Activated CD4-positive, alpha-beta memory T cell treated with anti-CD3 and anti-CD28 coated beads for 36 hours (primary cell): ENCODE measurements at regions not wholly inside any gene's neighbourhood (a gene's known extent, or its start where the extent isn't known, plus 50 kb on each side); places are given as distances from the start of the nearest gene placed in this dataset.
"Not testable (repeated sequence)": the region's sequence is repeated elsewhere in the genome, so short reads cannot be mapped to it uniquely, and the experiment has no call there.

Experiments
- CTCF ChIA-PET: fragments of 350-600 bp; sonication (Branson Sonifier 250); formaldehyde crosslinking; loops from one replicate; lab custom pipeline; 2021; ENCODE audit warnings: antibody characterized with exemption, inconsistent platforms; lab: Charles Lee
- POLR2A ChIA-PET: fragments of 350-600 bp; sonication (Branson Sonifier 250); formaldehyde crosslinking; loops from one replicate; lab custom pipeline; 2021; ENCODE audit warnings: antibody characterized with exemption; lab: Charles Lee
- DNase-seq: peaks from one replicate; pipeline ENCODE4 v3.0.0-alpha.2; 2020
- H3K27ac Mint-ChIP-seq: one replicate; pipeline ENCODE4 v1.8.0; 2021; ENCODE audit warnings: mixed read lengths
- H3K27me3 Mint-ChIP-seq: one replicate; pipeline ENCODE4 v1.8.0; 2021; ENCODE audit warnings: mixed read lengths
- H3K36me3 Mint-ChIP-seq: one replicate; pipeline ENCODE4 v1.8.0; 2021; ENCODE audit warnings: mixed read lengths
- H3K4me1 Mint-ChIP-seq: one replicate; pipeline ENCODE4 v1.8.0; 2021; ENCODE audit warnings: low read depth, mixed read lengths
- H3K4me3 Mint-ChIP-seq: one replicate; pipeline ENCODE4 v1.8.0; 2021; ENCODE audit warnings: mild to moderate bottlenecking, mixed read lengths
- H3K9me3 Mint-ChIP-seq: one replicate; pipeline ENCODE4 v1.8.0; 2021; ENCODE audit warnings: mixed read lengths
- intact Hi-C: fragments of 100-400 bp; cut with micrococcal nuclease; formaldehyde crosslinking; loops from one replicate; pipeline ENCODE4 v1.15.1; 2023

DNA sequence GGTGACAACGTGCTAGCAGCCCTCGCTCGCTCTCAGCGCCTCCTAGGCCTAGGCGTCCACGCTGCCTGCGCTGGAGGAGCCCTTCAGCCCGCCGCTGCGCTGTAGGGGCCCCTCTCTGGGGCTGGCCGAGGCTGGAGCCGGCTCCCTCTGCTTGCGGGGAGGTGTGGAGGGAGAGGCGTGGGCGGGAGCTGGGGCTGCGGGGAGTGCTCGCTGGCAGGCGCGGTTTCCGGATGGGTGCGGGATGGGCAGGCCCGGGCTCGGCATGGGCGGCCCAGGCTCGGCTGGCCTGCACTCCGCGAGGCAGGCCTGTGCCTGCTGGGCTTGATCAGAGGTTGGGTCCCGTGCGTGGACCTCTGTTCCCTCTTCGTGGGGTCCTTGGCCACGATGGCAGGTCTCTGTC, 472.6 kb downstream of the PRR16 start:
- intact Hi-C loops, result no loop called here
- Mint-ChIP-seq H3K27ac (no peak overlapping the region), H3K36me3 (no peaks in the 10 kb centered on the region), H3K9me3 (peaks cover 6% of the 10 kb centered on the region), H3K4me3 (no peak overlapping the region), H3K27me3 (no peaks in the 10 kb centered on the region), H3K4me1 (no peaks in the 10 kb centered on the region)
- ChIA-PET CTCF (no interaction called here), POLR2A (no interaction called here)
- DNase-seq, result no peak

- H3K4me3 Mint-ChIP-seq, result no peak overlapping the region
- no peak overlapping the region for H3K27ac Mint-ChIP-seq
- H3K4me1 Mint-ChIP-seq, result no peaks in the 10 kb centered on the region
- ChIA-PET POLR2A (no interaction called here), CTCF (no interaction called here)
- no peak for DNase-seq
- H3K36me3 Mint-ChIP-seq, result no peaks in the 10 kb centered on the region
- intact Hi-C loops, result no loop called here
- H3K9me3 Mint-ChIP-seq, result peaks cover 6% of the 10 kb centered on the region
- H3K27me3 Mint-ChIP-seq, result no peaks in the 10 kb centered on the region
Observed at GRCh38 chr5:120938604-120939003, 474.5 kb downstream of the PRR16 start.

DNA sequence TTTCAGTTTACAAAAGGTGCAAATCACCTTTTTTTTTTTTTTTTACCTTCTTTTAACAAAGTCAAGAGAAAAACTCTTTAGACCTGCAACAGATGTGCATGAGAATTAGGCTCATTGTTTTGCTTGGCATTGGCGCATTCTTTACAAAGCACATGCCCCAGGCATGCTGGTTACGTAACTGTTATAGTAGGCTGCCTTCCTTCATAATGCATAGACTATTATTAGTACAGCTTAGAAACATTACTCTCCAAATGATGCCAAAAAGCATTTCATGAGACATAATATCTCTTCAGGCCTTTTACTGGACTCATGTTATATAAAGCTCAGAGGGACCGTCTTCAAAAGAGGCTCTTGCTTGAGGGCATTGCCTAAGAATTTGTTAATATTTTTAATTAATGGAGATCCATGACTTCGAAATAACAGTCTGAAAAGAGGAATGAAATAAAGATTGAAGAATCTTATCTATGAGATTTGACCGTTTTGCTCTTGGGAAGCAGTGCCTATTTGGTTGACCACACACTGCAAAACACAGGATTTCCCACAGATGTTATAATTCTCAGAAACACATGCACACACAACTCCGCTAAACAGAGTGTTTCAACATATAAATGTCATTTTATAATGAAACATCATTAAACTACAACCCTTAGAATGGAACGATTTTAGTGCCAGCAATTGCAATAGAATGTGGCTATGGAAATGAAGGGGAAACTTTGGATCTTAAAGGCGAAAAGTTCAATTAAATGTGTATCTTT, 478.7 kb downstream of the PRR16 start:
- no peaks in the 10 kb centered on the region for H3K4me1 Mint-ChIP-seq
- H3K27me3 Mint-ChIP-seq, result no peaks in the 10 kb centered on the region
- ChIA-PET CTCF (no interaction called here), POLR2A (no interaction called here)
- H3K36me3 Mint-ChIP-seq, result no peaks in the 10 kb centered on the region
- H3K27ac Mint-ChIP-seq, result no peak overlapping the region
- H3K4me3 Mint-ChIP-seq, result no peak overlapping the region
- intact Hi-C loops, result no loop called here
- H3K9me3 Mint-ChIP-seq, result peaks cover 5% of the 10 kb centered on the region
- DNase-seq, result no peak

DNA sequence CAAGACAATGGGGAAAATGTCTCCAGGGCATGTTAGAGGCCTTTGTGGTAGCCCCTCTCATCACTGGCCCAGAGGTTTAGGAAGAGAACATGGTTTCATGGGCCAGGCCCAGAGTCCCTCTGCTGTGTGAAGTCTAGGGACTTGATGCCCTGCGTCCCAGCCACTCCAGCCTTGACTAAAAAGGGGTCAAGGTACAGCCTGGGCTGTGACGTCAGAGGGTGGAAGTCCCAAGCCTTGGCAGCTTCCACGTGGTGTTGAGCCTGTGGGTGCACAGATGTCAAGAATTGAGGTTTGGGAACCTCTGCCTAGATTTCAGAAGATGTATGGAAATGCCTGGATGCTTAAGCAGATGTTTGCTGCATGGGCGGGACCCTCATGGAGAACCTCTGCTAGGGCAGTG, 485.5 kb downstream of the PRR16 start:
- intact Hi-C loops, H3K4me1 Mint-ChIP-seq, CTCF ChIA-PET, POLR2A ChIA-PET, H3K27me3 Mint-ChIP-seq, DNase-seq, H3K4me3 Mint-ChIP-seq, H3K36me3 Mint-ChIP-seq, H3K27ac Mint-ChIP-seq: not testable (repeated sequence)
- peaks cover 29% of the 10 kb centered on the region for H3K9me3 Mint-ChIP-seq

DNA sequence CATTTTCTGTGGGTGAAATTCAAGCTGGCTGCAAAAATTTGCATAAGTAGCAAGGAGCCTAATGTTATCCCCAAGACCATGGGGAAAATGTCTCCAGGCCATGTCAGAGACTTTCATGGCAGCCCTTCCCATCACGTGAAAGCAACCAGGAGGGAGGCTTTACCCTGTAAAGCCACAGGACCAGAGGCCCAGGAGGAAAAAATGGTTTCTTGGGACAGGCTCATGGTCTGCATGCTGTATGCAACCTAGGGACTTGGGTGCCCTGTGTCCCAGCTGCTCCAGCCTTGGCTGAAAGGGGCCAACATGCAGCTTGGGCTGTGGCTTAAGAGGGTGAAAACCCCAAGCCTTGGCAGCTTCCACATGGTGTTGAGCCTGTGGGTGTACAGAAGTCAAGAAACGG, 489.3 kb downstream of the PRR16 start:
- H3K36me3 Mint-ChIP-seq, CTCF ChIA-PET, intact Hi-C loops, H3K4me1 Mint-ChIP-seq, H3K4me3 Mint-ChIP-seq, H3K27me3 Mint-ChIP-seq, POLR2A ChIA-PET, DNase-seq, H3K27ac Mint-ChIP-seq: not testable (repeated sequence)
- peaks cover 35% of the 10 kb centered on the region for H3K9me3 Mint-ChIP-seq

DNA sequence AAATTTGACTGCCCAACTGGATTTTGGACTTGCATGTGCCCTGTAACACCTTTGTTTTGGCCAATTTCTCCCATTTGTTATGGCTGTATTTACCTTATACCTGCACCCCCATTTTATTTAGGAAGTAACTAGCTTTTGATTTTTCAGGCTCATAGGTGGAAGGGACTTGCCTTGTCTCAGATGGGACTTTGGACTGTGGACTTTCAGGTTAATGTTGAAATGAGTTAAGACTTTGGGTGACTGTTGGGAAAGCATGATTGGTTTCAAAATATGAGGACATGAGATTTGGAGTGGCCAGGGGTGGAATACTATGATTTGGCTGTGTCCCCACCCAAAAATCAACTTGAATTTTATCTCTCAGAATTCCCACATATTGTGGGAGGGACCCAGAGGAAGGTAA, 490.2 kb downstream of the PRR16 start:
- H3K36me3 Mint-ChIP-seq, result no peaks in the 10 kb centered on the region
- no peaks in the 10 kb centered on the region for H3K4me1 Mint-ChIP-seq
- POLR2A ChIA-PET, result no interaction called here
- intact Hi-C loops, result no loop called here
- H3K9me3 Mint-ChIP-seq, result peaks cover 35% of the 10 kb centered on the region
- CTCF ChIA-PET, result no interaction called here
- no peaks in the 10 kb centered on the region for H3K27me3 Mint-ChIP-seq
- H3K4me3 Mint-ChIP-seq, result no peak overlapping the region
- no peak for DNase-seq
- no peak overlapping the region for H3K27ac Mint-ChIP-seq

- DNase-seq, result no peak
- Mint-ChIP-seq H3K36me3 (no peaks in the 10 kb centered on the region), H3K27ac (no peak overlapping the region), H3K27me3 (no peaks in the 10 kb centered on the region), H3K9me3 (peaks cover 35% of the 10 kb centered on the region), H3K4me3 (no peak overlapping the region), H3K4me1 (no peaks in the 10 kb centered on the region)
- ChIA-PET POLR2A (no interaction called here), CTCF (no interaction called here)
- intact Hi-C loops, result no loop called here
Observed at GRCh38 chr5:120955795-120956194, 491.7 kb downstream of the PRR16 start.

DNA sequence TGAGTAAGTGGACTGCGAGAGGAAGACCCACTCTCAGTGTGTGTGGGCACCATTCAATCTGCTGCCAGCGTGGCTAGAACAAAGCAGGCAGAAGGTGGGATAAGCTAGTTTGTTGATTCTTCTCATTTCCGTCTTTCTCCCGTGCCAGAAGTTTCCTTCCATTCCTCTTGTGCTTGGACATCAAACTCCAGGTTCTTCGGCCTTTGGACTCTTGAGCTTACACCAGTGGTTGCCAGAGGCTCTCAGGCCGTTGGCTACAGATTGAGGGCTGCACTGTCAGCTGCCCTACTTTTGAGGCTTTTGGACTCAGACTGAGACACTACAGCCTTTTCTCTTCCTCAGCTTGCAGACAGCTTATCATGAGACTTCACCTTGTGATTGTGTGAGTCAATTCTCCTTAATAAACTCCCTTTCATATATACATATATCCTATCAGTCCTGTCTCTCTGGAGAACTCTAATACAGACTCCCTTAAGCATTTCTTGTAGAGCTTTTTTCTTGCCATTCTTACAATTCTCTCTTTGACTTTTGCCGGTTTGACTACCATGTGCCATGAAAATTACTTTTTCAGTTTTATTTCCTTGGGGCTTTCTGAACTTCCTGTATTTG, 494.9 kb downstream of the PRR16 start:
- ChIA-PET POLR2A (no interaction called here), CTCF (no interaction called here)
- H3K4me1 Mint-ChIP-seq, result no peaks in the 10 kb centered on the region
- no peak for DNase-seq
- intact Hi-C loops, result no loop called here
- H3K9me3 Mint-ChIP-seq, result peaks cover 17% of the 10 kb centered on the region
- H3K4me3 Mint-ChIP-seq, result no peak overlapping the region
- H3K27me3 Mint-ChIP-seq, result no peaks in the 10 kb centered on the region
- no peak overlapping the region for H3K27ac Mint-ChIP-seq
- no peaks in the 10 kb centered on the region for H3K36me3 Mint-ChIP-seq

DNA sequence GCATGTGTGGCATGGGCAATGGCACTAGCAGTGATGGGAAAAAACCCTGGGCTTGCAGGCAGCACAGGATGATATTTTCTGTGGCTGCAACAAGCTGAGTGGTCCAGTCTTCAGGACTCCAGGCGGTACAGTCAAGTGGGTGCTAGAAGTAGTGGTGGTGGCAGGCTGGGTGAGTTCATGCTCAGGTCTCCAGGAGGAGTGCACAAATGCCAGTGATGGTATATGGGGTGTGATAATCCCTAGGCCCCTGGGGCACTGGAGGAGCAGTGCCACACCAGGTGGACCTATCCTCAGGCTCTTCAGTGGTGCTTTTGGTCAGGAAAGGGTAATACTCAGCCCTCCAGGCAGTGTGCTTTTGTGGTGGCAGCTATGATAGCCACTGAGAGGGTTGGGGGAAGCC, 496.4 kb downstream of the PRR16 start:
- no peak for DNase-seq
- Mint-ChIP-seq H3K4me1 (no peaks in the 10 kb centered on the region), H3K27me3 (no peaks in the 10 kb centered on the region), H3K36me3 (no peaks in the 10 kb centered on the region), H3K9me3 (peaks cover 11% of the 10 kb centered on the region), H3K4me3 (no peak overlapping the region), H3K27ac (no peak overlapping the region)
- CTCF ChIA-PET, result no interaction called here
- POLR2A ChIA-PET, result no interaction called here
- intact Hi-C loops, result no loop called here

DNA sequence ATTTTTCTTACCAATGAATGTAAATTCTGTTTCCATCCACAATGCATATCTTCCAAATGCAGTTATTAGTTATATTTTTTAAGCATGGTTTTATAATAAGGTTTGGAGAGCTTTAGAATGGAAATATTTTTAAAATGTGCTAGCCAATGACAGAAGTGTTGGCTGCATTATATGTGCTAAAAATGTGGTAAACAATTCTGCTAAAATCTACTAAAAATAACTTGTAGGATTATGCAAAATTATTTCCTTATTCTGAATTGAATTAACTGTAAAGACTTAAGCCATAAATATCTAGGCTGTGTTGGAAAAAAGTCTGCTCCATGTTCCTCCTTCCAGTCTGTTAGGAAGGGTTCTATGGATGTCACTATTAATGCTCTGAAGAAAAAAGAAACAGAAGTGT, 503.3 kb downstream of the PRR16 start:
- DNase-seq, result no peak
- no peak overlapping the region for H3K4me3 Mint-ChIP-seq
- H3K9me3 Mint-ChIP-seq, result peaks cover 12% of the 10 kb centered on the region
- ChIA-PET CTCF (no interaction called here), POLR2A (no interaction called here)
- no peak overlapping the region for H3K27ac Mint-ChIP-seq
- H3K4me1 Mint-ChIP-seq, result no peaks in the 10 kb centered on the region
- intact Hi-C loops, result no loop called here
- H3K27me3 Mint-ChIP-seq, result no peaks in the 10 kb centered on the region
- no peaks in the 10 kb centered on the region for H3K36me3 Mint-ChIP-seq

DNA sequence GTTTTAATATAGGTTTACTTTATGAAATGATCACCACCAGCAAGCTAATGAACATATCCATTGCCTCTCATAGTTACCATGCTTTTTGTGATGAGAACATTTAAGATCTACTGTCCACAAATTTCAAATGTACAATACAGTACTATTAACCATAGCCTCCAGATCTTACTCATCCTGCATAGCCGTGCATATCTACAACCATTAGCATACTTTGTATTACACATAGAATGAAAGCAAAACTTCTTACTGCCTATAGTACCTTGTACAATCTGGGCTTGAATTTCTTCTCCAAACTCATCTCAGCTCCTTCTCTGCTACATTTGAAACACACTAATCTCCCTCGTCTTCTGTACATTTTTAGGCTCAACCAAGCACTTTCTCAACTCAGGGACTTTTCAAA, 510.6 kb downstream of the PRR16 start:
- no peak for DNase-seq
- CTCF ChIA-PET, result no interaction called here
- Mint-ChIP-seq H3K4me3 (no peak overlapping the region), H3K27ac (no peak overlapping the region), H3K27me3 (no peaks in the 10 kb centered on the region), H3K36me3 (no peaks in the 10 kb centered on the region), H3K9me3 (peaks cover 8% of the 10 kb centered on the region), H3K4me1 (no peaks in the 10 kb centered on the region)
- POLR2A ChIA-PET, result no interaction called here
- intact Hi-C loops, result no loop called here

DNA sequence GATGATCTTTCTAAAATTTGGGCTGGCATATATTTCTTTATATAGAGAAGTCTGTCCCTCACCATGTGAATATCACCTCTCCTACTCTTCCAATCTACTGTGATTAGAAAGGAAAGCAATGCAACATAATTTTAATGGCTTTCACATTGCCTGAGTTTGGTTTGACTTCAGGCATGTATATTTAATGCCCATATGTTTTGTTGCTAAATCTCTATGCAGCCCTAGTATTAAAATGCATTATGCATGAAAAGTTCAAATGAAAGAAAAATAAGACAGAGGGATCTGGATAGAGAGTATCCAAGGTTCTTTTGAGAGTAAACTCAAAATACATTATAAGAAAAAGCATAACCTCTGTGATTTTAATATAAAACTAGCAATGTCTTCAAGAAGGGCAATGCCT, 518.3 kb downstream of the PRR16 start:
- no peak for DNase-seq
- H3K36me3 Mint-ChIP-seq, result no peaks in the 10 kb centered on the region
- H3K4me1 Mint-ChIP-seq, result no peaks in the 10 kb centered on the region
- CTCF ChIA-PET, result no interaction called here
- POLR2A ChIA-PET, result no interaction called here
- intact Hi-C loops, result no loop called here
- H3K27ac Mint-ChIP-seq, result no peak overlapping the region
- peaks cover 4% of the 10 kb centered on the region for H3K9me3 Mint-ChIP-seq
- no peak overlapping the region for H3K4me3 Mint-ChIP-seq
- H3K27me3 Mint-ChIP-seq, result no peaks in the 10 kb centered on the region

DNA sequence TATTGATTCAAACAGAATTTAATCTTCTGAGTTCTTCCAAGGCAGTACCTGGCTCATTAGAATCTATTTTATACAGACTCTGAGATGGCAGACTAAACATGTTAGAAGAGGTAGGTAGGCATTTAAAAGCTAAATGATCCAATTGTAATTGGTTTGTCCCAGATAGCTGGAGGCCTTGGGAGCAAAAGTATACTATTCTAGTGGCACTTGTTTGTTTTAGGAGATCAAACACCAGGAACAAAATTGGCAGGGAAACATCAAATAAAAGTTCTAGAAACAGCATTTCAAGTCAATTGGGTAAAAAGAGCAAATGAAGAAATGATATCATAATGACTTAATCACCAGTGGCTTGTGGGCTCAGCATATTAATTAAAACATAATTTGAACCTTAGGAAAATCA, 521.4 kb downstream of the PRR16 start:
- H3K4me1 Mint-ChIP-seq, result no peaks in the 10 kb centered on the region
- no peak overlapping the region for H3K4me3 Mint-ChIP-seq
- CTCF ChIA-PET, result no interaction called here
- DNase-seq, result no peak
- intact Hi-C loops, result no loop called here
- POLR2A ChIA-PET, result no interaction called here
- no peak overlapping the region for H3K27ac Mint-ChIP-seq
- peaks cover 4% of the 10 kb centered on the region for H3K9me3 Mint-ChIP-seq
- no peaks in the 10 kb centered on the region for H3K27me3 Mint-ChIP-seq
- H3K36me3 Mint-ChIP-seq, result no peaks in the 10 kb centered on the region
